IMR-90 (cell line): ENCODE measurements at regions not wholly inside any gene's neighbourhood (a gene's known extent, or its start where the extent isn't known, plus 50 kb on each side); places are given as distances from the start of the nearest gene placed in this dataset.

Source experiments
- CEBPB ChIP-seq: IDR thresholded peaks from 2 replicates; pipeline ENCODE4 v1.6.1; 2012; ENCODE audit warnings: low read depth, low read length, improper control_type of control experiment
- FOS ChIP-seq: fragments of 150-350 bp; IDR thresholded peaks from 2 replicates; pipeline ENCODE4 v1.6.1; 2016; ENCODE audit warnings: low read depth, low read length
- MAFK ChIP-seq: IDR thresholded peaks from 2 replicates; pipeline ENCODE4 v1.6.1; 2012; ENCODE audit warnings: low read depth, low read length, improper control_type of control experiment
- MXI1 ChIP-seq: IDR thresholded peaks from 2 replicates; pipeline ENCODE4 v1.6.1; 2012; ENCODE audit warnings: low read depth, mild to moderate bottlenecking, low read length, moderate library complexity, borderline replicate concordance
- POLR2A ChIP-seq: IDR thresholded peaks from 2 replicates; pipeline ENCODE4 v1.6.1; 2012; ENCODE audit warnings: mild to moderate bottlenecking, low read depth, low read length
- TF ChIP-seq, protein P1 (sequence below): conservative IDR thresholded peaks from 2 replicates; pipeline ENCODE4 v1.5.1; 2012; ENCODE audit warnings: mild to moderate bottlenecking, low read depth, low read length, improper control_type of control experiment

DNA sequence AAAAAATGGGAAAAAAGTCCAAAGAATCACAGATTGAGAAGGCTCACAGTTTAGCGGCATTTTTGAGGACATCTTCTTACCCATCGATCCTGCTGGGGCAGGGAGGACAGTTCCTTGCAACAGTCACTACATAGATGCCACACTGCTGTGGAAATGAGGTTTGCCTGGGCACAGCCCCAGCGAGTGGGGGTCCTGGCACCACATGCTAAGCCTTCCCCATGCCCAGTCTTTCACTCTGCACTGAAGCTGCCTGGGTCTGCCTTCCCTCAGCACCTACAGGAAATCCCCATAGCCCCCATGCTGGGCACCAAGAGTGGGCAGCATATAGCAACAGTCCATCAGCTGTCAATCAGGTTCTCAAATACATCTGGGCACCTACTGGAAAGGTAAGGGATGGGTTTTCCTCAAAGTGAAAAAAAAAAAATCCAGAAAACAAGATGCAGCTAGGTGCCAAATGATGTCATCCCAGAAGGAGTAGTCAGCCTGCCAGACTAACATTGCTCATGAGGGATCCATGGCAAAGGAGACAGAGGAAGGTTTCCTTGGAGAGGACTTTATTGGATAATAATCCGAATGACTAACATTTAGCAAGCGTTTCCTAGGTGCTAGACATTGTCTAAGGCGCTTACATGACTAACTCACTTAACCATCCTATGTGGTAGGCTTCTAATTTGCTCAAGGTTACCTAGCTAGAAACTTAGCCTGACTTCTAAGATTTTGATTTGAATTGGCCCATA, 125.7 kb upstream of the CXCL12 start:
- TF ChIP-seq, protein P1, sequence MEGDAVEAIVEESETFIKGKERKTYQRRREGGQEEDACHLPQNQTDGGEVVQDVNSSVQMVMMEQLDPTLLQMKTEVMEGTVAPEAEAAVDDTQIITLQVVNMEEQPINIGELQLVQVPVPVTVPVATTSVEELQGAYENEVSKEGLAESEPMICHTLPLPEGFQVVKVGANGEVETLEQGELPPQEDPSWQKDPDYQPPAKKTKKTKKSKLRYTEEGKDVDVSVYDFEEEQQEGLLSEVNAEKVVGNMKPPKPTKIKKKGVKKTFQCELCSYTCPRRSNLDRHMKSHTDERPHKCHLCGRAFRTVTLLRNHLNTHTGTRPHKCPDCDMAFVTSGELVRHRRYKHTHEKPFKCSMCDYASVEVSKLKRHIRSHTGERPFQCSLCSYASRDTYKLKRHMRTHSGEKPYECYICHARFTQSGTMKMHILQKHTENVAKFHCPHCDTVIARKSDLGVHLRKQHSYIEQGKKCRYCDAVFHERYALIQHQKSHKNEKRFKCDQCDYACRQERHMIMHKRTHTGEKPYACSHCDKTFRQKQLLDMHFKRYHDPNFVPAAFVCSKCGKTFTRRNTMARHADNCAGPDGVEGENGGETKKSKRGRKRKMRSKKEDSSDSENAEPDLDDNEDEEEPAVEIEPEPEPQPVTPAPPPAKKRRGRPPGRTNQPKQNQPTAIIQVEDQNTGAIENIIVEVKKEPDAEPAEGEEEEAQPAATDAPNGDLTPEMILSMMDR = no peak
- TF ChIP-seq POLR2A (no peak), CEBPB (no peak), MAFK (no peak), FOS (no peak), MXI1 (no peak)
